SK-N-SH (cell line): ENCODE measurements at regions not wholly inside any gene's neighbourhood (a gene's known extent, or its start where the extent isn't known, plus 50 kb on each side); places are given as distances from the start of the nearest gene placed in this dataset.

Experiments used
- CTCF ChIA-PET: fragments of 300-600, 350-600 bp; formaldehyde crosslinking; extraction: SDS; loops from one replicate; lab custom pipeline; 2021; lab: Yijun Ruan, JAX
- POLR2A ChIA-PET: fragments of 350-600 bp; sonication (Branson Sonifier 250); formaldehyde crosslinking; extraction: SDS; loops from one replicate; lab custom pipeline; 2020; ENCODE audit warnings: antibody characterized with exemption, inconsistent platforms; lab: Yijun Ruan, JAX
- DNase-seq: peaks from one replicate; pipeline ENCODE4 v3.0.0; 2012
- H2AFZ ChIP-seq: fragments of 200-600 bp; sonication (generic); 2 replicates; pipeline ENCODE4 v1.8.1; 2016; ENCODE audit warnings: antibody characterized with exemption, mild to moderate bottlenecking, low read depth
- H3F3A ChIP-seq: fragments of 200-600 bp; sonication (generic); replicated peaks from 2 replicates; pipeline ENCODE3; 2016; ENCODE audit warnings: antibody characterized with exemption, mild to moderate bottlenecking; ENCODE audit not compliant: insufficient read depth
- H3K27ac ChIP-seq, 2 experiments: fragments of 200-500 bp in 1 of 2; fragments of 200-600 bp in 1 of 2; sonication (Bioruptor generic) in 1 of 2; sonication (generic), shearing (Covaris generic) in 1 of 2; 2 replicates each; pipeline versions ENCODE4 v1.5.1 to v1.6.1; 2014 to 2016; ENCODE audit warnings: low read depth in 2 of 2, inconsistent platforms in 1 of 2, low read length in 1 of 2, mild to moderate bottlenecking in 1 of 2, mixed read lengths in 1 of 2
- H3K27me3 ChIP-seq: fragments of 200-600 bp; sonication (generic), shearing (Covaris generic); 2 replicates; pipeline ENCODE4 v1.6.1; 2016; ENCODE audit warnings: mixed run types; ENCODE audit not compliant: insufficient read depth
- H3K36me3 ChIP-seq, 2 experiments: fragments of 200-500 bp in 1 of 2; fragments of 200-600 bp in 1 of 2; sonication (Bioruptor generic) in 1 of 2; sonication (generic) in 1 of 2; replicated peaks in 1 of 2; 2 replicates each; pipeline versions ENCODE3 to v1.5.1; 2014 to 2016; ENCODE audit warnings: low read length in 1 of 2, mild to moderate bottlenecking in 1 of 2; ENCODE audit not compliant: insufficient read depth in 2 of 2, control insufficient read depth in 1 of 2
- H3K4me1 ChIP-seq, 2 experiments: fragments of 200-500 bp in 1 of 2; fragments of 200-600 bp in 1 of 2; sonication (Bioruptor generic) in 1 of 2; sonication (generic), shearing (Covaris generic) in 1 of 2; 2 replicates each; pipeline versions ENCODE4 v1.5.1 to v1.6.1; 2014 to 2016; ENCODE audit warnings: low read depth in 1 of 2, low read length in 1 of 2, mixed run types in 1 of 2; ENCODE audit not compliant: insufficient read depth in 2 of 2, control insufficient read depth in 1 of 2
- H3K4me2 ChIP-seq: fragments of 200-600 bp; sonication (generic), shearing (Covaris generic); 2 replicates; pipeline ENCODE4 v1.6.1; 2017; ENCODE audit warnings: mixed run types
- H3K4me3 ChIP-seq, 2 experiments: fragments of 200-500 bp in 1 of 2; fragments of 200-600 bp in 1 of 2; sonication (Bioruptor generic) in 1 of 2; sonication (generic), shearing (Covaris generic) in 1 of 2; 2 replicates each; pipeline versions ENCODE4 v1.5.1 to v1.8.1; 2014 to 2016; ENCODE audit warnings: low read depth in 2 of 2, inconsistent platforms in 1 of 2, low read length in 1 of 2, mild to moderate bottlenecking in 1 of 2, mixed read lengths in 1 of 2, moderate library complexity in 1 of 2
- H3K79me2 ChIP-seq: fragments of 200-600 bp; sonication (generic); 2 replicates; pipeline ENCODE4 v1.8.1; 2017; ENCODE audit warnings: mild to moderate bottlenecking; ENCODE audit not compliant: insufficient read depth
- H3K9ac ChIP-seq: fragments of 200-600 bp; sonication (generic); 2 replicates; pipeline ENCODE4 v1.6.1; 2017; ENCODE audit warnings: mixed run types
- H3K9me2 ChIP-seq: fragments of 200-600 bp; sonication (generic); 2 replicates; pipeline ENCODE4 v1.6.1; 2017; ENCODE audit warnings: mixed run types
- H3K9me3 ChIP-seq: fragments of 200-600 bp; sonication (generic); 2 replicates; pipeline ENCODE4 v1.6.1; 2017; ENCODE audit warnings: mixed run types, mild to moderate bottlenecking, moderate library complexity
- H4K20me1 ChIP-seq: fragments of 200-600 bp; sonication (generic); 2 replicates; pipeline ENCODE4 v1.6.1; 2017; ENCODE audit warnings: mild to moderate bottlenecking, mixed run types; ENCODE audit not compliant: insufficient read depth
- ELF1 ChIP-seq: IDR thresholded peaks from 2 replicates; pipeline ENCODE4 v1.4.0; 2012
- EP300 ChIP-seq, 2 experiments: IDR thresholded peaks; 2 replicates each; pipeline versions ENCODE4 v1.4.0 to v1.6.1; 2012; ENCODE audit warnings: borderline replicate concordance in 1 of 2, low read depth in 1 of 2, low read length in 1 of 2
- EZH2phosphoT487 ChIP-seq: fragments of 200-600 bp; sonication (generic); IDR thresholded peaks from 2 replicates; pipeline ENCODE4 v1.6.1; 2017; ENCODE audit warnings: low read depth, mixed run types, mild to moderate bottlenecking, antibody characterized with exemption, moderate library complexity, borderline replicate concordance
- FOXJ3 ChIP-seq: sonication (generic); formaldehyde crosslinking; IDR thresholded peaks from 2 replicates; pipeline ENCODE4 v1.5.1; 2020; ENCODE audit warnings: mild to moderate bottlenecking, missing genetic modification reagents
- GATA2 ChIP-seq: sonication (generic); formaldehyde crosslinking; IDR thresholded peaks from 2 replicates; pipeline ENCODE4 v1.5.0; 2020; ENCODE audit warnings: mild to moderate bottlenecking, missing genetic modification reagents
- JUND ChIP-seq: IDR thresholded peaks from 2 replicates; pipeline ENCODE4 v1.4.0; 2012
- NFIC ChIP-seq: IDR thresholded peaks from 2 replicates; pipeline ENCODE4 v1.4.0; 2012; ENCODE audit warnings: borderline replicate concordance
- NRF1 ChIP-seq: IDR thresholded peaks from 2 replicates; pipeline ENCODE4 v1.6.1; 2012; ENCODE audit warnings: low read depth, mild to moderate bottlenecking, low read length
- PBX3 ChIP-seq: IDR thresholded peaks from 2 replicates; pipeline ENCODE4; 2012
- POLR2AphosphoS5 ChIP-seq: IDR thresholded peaks from 2 replicates; pipeline ENCODE4 v1.6.1; 2012; ENCODE audit warnings: low read depth, low read length
- RAD21 ChIP-seq: IDR thresholded peaks from 2 replicates; pipeline ENCODE4 v1.6.1; 2012; ENCODE audit warnings: mild to moderate bottlenecking, low read length
- RXRA ChIP-seq: IDR thresholded peaks from 2 replicates; pipeline ENCODE4 v1.4.0; 2012; ENCODE audit warnings: low read depth, mild to moderate bottlenecking, borderline replicate concordance
- SIN3A ChIP-seq: IDR thresholded peaks from 2 replicates; pipeline ENCODE4 v1.6.1; 2012; ENCODE audit warnings: low read depth, mild to moderate bottlenecking, low read length, moderate library complexity, borderline replicate concordance
- SMC3 ChIP-seq: IDR thresholded peaks from 2 replicates; pipeline ENCODE4 v1.6.1; 2012; ENCODE audit warnings: low read depth, low read length, improper control_type of control experiment
- TCF12 ChIP-seq: IDR thresholded peaks from 2 replicates; pipeline ENCODE4 v1.4.0; 2012
- TEAD4 ChIP-seq: IDR thresholded peaks from 2 replicates; pipeline ENCODE4 v1.4.0; 2012; ENCODE audit warnings: mild to moderate bottlenecking, borderline replicate concordance; ENCODE audit not compliant: insufficient read depth
- YY1 ChIP-seq: IDR thresholded peaks from 2 replicates; pipeline ENCODE4 v1.4.0; 2012; ENCODE audit warnings: low read depth, mild to moderate bottlenecking
- ZBTB33 ChIP-seq: IDR thresholded peaks from 2 replicates; pipeline ENCODE4 v1.4.0; 2012; ENCODE audit warnings: low read depth, borderline replicate concordance
- WGBS: methylation state at CpG from one replicate; pipeline ENCODE4 v1.1.6; 2017; ENCODE audit warnings: low lambda C conversion rate; 5-methylcytosine and 5-hydroxymethylcytosine counted together
- TF ChIP-seq, protein P1 (sequence below): fragments of 150-350 bp; IDR thresholded peaks from 2 replicates; pipeline ENCODE4 v1.6.1; 2016; ENCODE audit warnings: mild to moderate bottlenecking, low read depth, low read length
- TF ChIP-seq, protein P2 (sequence below): fragments of 200-600 bp; sonication (generic); IDR thresholded peaks from 2 replicates; pipeline ENCODE4 v1.6.1; 2017; ENCODE audit warnings: antibody characterized with exemption, mild to moderate bottlenecking, moderate library complexity

DNA sequence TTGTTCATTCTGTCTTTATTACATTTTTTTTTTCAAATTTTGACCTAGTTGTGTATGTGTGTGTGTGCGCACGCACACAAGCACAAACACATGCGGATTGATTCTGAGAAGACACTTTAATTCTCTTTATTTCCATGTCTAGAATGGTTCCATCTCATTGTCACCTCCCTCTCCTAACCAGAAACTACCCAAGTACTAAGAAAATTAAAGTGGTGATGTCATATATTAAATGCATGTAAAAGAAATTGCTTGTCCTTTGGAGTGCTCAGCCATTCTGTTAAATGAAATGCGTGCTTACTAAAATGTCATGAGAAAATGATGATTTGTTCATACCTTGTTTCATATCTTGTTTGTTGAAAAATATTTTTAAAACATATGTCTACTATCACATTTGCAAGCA, 1297.0 kb upstream of the TENM3 start:
- CTCF ChIA-PET: interaction anchor here (1.1 to 1.9 kb wide), 3 partner anchors 15 to 118 kb away, joined by 3 to 12 read pairs (median 3); no protein-coding TSS in a partner anchor
- WGBS: 83% methylated on average over 4 of the region's 4 CpGs
- no peak overlapping the region for H3K9ac ChIP-seq
- TF ChIP-seq, protein P1, sequence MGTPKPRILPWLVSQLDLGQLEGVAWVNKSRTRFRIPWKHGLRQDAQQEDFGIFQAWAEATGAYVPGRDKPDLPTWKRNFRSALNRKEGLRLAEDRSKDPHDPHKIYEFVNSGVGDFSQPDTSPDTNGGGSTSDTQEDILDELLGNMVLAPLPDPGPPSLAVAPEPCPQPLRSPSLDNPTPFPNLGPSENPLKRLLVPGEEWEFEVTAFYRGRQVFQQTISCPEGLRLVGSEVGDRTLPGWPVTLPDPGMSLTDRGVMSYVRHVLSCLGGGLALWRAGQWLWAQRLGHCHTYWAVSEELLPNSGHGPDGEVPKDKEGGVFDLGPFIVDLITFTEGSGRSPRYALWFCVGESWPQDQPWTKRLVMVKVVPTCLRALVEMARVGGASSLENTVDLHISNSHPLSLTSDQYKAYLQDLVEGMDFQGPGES: no peak
- TF ChIP-seq SMC3 (no peak), FOXJ3 (CRISPR knock-in tag) (no peak), TCF12 (no peak), YY1 (no peak), RAD21 (no peak), PBX3 (no peak), POLR2AphosphoS5 (no peak), JUND (no peak)
- TF ChIP-seq, protein P2, sequence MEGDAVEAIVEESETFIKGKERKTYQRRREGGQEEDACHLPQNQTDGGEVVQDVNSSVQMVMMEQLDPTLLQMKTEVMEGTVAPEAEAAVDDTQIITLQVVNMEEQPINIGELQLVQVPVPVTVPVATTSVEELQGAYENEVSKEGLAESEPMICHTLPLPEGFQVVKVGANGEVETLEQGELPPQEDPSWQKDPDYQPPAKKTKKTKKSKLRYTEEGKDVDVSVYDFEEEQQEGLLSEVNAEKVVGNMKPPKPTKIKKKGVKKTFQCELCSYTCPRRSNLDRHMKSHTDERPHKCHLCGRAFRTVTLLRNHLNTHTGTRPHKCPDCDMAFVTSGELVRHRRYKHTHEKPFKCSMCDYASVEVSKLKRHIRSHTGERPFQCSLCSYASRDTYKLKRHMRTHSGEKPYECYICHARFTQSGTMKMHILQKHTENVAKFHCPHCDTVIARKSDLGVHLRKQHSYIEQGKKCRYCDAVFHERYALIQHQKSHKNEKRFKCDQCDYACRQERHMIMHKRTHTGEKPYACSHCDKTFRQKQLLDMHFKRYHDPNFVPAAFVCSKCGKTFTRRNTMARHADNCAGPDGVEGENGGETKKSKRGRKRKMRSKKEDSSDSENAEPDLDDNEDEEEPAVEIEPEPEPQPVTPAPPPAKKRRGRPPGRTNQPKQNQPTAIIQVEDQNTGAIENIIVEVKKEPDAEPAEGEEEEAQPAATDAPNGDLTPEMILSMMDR: no peak
- TF ChIP-seq, all 33 proteins: peak for 0
- POLR2A ChIA-PET: no interaction called here
- Histone ChIP-seq H2AFZ (no peak overlapping the region), H3F3A (no peaks in the 10 kb centered on the region), H3K4me1 (no peaks in the 10 kb centered on the region), H3K36me3 (no peaks in the 10 kb centered on the region), H3K4me2 (no peak overlapping the region), H3K9me3 (no peaks in the 10 kb centered on the region), H3K9me2 (no peaks in the 10 kb centered on the region), H3K27ac (no peak overlapping the region), H3K79me2 (no peaks in the 10 kb centered on the region), H3K4me3 (no peak overlapping the region), H4K20me1 (no peaks in the 10 kb centered on the region), H3K27me3 (no peaks in the 10 kb centered on the region)
- no peak for DNase-seq

DNA sequence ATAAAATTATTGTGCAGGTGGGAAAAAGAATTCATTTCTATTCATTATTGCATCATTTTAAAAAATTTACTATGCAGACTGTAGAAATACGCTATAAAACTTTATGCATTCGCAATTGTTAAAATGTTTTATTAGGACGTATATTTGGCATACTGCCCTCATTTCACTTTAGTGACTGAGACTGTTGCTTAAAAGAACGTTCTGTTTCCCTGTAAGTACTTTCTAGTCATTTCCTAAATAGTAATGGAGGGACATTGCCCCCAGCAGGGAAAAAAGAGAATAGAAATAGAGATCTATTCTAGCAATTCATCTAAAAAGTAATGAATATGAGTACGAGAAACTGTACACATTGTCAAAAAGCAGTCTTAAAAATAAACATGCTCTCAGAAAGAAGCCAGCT, 1295.8 kb upstream of the TENM3 start:
- peak; percentile 42 for DNase-seq
- Histone ChIP-seq H3K27me3 (no peaks in the 10 kb centered on the region), H3K4me3 (no peak overlapping the region), H4K20me1 (no peaks in the 10 kb centered on the region), H3K9me3 (no peaks in the 10 kb centered on the region; the same call in 1 of the 2 replicates), H3K27ac (no peak overlapping the region), H3K4me2 (no peak overlapping the region), H3K79me2 (no peaks in the 10 kb centered on the region), H3K9ac (no peak overlapping the region), H3F3A (no peaks in the 10 kb centered on the region), H3K4me1 (no peaks in the 10 kb centered on the region), H3K9me2 (no peaks in the 10 kb centered on the region), H3K36me3 (no peaks in the 10 kb centered on the region), H2AFZ (no peak overlapping the region)
- 22% methylated on average over 5 of the region's 5 CpGs for WGBS
- ChIA-PET CTCF (interaction anchor here (0.7 to 1.9 kb wide), 11 partner anchors 13 to 637 kb away, joined by 3 to 12 read pairs (median 3); no protein-coding TSS in a partner anchor), POLR2A (no interaction called here)
- TF ChIP-seq SIN3A: no peak
- no peak for TF ChIP-seq ELF1
- TF ChIP-seq TEAD4: no peak
- no peak for TF ChIP-seq EP300 (IDR thresholded peaks at IDR 0.05; ENCODE audit: borderline replicate concordance in 1 of 2, low read depth in 1 of 2, low read length in 1 of 2)
- TF ChIP-seq ZBTB33: no peak
- peak; percentile 30 for TF ChIP-seq SMC3
- no peak for TF ChIP-seq GATA2
- TF ChIP-seq RXRA: no peak
- TF ChIP-seq NFIC: no peak
- TF ChIP-seq NRF1: no peak
- TF ChIP-seq, protein P2: peak; percentile 41
- TF ChIP-seq EZH2phosphoT487: no peak
- peak; percentile 61 for TF ChIP-seq RAD21
- no peak for TF ChIP-seq JUND
- no peak for TF ChIP-seq TCF12
- no peak for TF ChIP-seq POLR2AphosphoS5
